HEK293T (cell line): ENCODE measurements at regions not wholly inside any gene's neighbourhood (a gene's known extent, or its start where the extent isn't known, plus 50 kb on each side); places are given as distances from the start of the nearest gene placed in this dataset.

Experiments
- CTCF ChIA-PET: fragments of 350-600 bp; formaldehyde crosslinking; extraction: SDS; loops from one replicate; lab custom pipeline; 2021; ENCODE audit warnings: antibody characterized with exemption, inconsistent platforms; lab: Yijun Ruan, JAX
- POLR2A ChIA-PET: fragments of 350-600 bp; formaldehyde crosslinking; extraction: SDS; loops from one replicate; lab custom pipeline; 2020; ENCODE audit warnings: antibody characterized with exemption, inconsistent platforms; lab: Yijun Ruan, JAX
- DNase-seq: peaks from one replicate; pipeline ENCODE4 v3.0.0; 2012; ENCODE audit warnings: mixed read lengths; ENCODE audit errors: extremely low spot score
- ARNT ChIP-seq: fragments of 450-650 bp; IDR thresholded peaks from 2 replicates; pipeline ENCODE4 v1.6.1; 2017; ENCODE audit warnings: mild to moderate bottlenecking
- BHLHE40 ChIP-seq: fragments of 450-650 bp; IDR thresholded peaks from 2 replicates; pipeline ENCODE4 v1.6.1; 2016; ENCODE audit warnings: mild to moderate bottlenecking, moderate library complexity, borderline replicate concordance
- CTBP1 ChIP-seq: fragments of 450-650 bp; IDR thresholded peaks from 2 replicates; pipeline ENCODE4 v1.6.1; 2016; ENCODE audit warnings: borderline replicate concordance
- ELF4 ChIP-seq: fragments of 450-650 bp; IDR thresholded peaks from 2 replicates; pipeline ENCODE4 v1.6.1; 2017; ENCODE audit warnings: antibody characterized with exemption
- FOXA1 ChIP-seq: fragments of 450-650 bp; IDR thresholded peaks from 2 replicates; pipeline ENCODE4 v1.6.1; 2016; ENCODE audit warnings: mild to moderate bottlenecking
- FOXK2 ChIP-seq: fragments of 450-650 bp; IDR thresholded peaks from 2 replicates; pipeline ENCODE4 v1.6.1; 2016; ENCODE audit warnings: mild to moderate bottlenecking
- FOXM1 ChIP-seq: fragments of 450-650 bp; IDR thresholded peaks from 2 replicates; pipeline ENCODE4 v1.6.1; 2017; ENCODE audit warnings: mild to moderate bottlenecking, borderline replicate concordance
- HDGF ChIP-seq: fragments of 450-650 bp; IDR thresholded peaks from 2 replicates; pipeline ENCODE4 v1.6.1; 2017; ENCODE audit warnings: antibody characterized with exemption, borderline replicate concordance
- L3MBTL2 ChIP-seq: fragments of 450-650 bp; conservative IDR thresholded peaks from 2 replicates; pipeline ENCODE4 v1.6.1; 2016; ENCODE audit warnings: mild to moderate bottlenecking
- LEF1 ChIP-seq: fragments of 450-650 bp; IDR thresholded peaks from 2 replicates; pipeline ENCODE4 v1.6.1; 2017; ENCODE audit warnings: mild to moderate bottlenecking, borderline replicate concordance
- NFRKB ChIP-seq: fragments of 450-650 bp; IDR thresholded peaks from 2 replicates; pipeline ENCODE4 v1.6.1; 2016; ENCODE audit warnings: mild to moderate bottlenecking, moderate library complexity
- SP1 ChIP-seq: fragments of 450-650 bp; IDR thresholded peaks from 2 replicates; pipeline ENCODE4 v1.6.1; 2017
- SUZ12 ChIP-seq: fragments of 450-650 bp; IDR thresholded peaks from 2 replicates; pipeline ENCODE4 v1.6.1; 2016; ENCODE audit warnings: mild to moderate bottlenecking
- TARDBP ChIP-seq: fragments of 450-650 bp; IDR thresholded peaks from 2 replicates; pipeline ENCODE4 v1.6.1; 2016
- ZNF384 ChIP-seq: fragments of 450-650 bp; IDR thresholded peaks from 2 replicates; pipeline ENCODE4 v1.6.1; 2016
- TF ChIP-seq, protein P1 (sequence below): fragments of 450-650 bp; IDR thresholded peaks from 2 replicates; pipeline ENCODE4 v1.6.1; 2016

DNA sequence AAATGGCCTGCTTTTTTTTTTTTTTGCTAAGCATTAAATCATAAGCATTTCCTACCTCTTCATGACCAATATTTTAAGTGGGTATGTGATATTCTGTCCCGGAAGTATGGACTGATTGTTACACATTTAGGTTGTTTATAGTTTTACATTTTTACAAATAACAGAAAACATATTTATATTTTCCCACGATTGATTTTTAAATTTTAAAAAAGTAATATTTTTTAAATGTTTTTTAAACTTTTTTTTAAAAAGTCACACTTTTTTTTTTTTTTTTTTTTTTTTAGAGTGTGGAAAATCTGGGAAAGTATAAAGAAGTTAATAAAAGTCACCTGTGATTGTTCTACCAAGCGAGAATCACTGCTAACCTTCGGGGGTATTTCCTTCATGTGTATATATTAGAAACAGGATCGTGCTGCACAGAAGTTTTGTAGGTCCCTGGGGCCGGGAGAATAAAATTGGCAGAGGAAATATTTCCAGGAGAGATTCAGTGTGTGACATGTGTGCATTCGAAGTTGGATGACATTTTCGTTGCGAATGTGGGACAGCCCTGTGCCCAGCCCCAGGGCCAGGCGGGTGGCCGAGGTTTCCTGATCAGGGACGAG is 173.1 kb downstream of the CDC5L start:
- DNase-seq, result peak; percentile 23
- TF ChIP-seq CTBP1 (no peak; the same call in 1 of the 2 replicates), ZNF384 (no peak), FOXK2 (no peak), TARDBP (no peak), NFRKB (no peak), SP1 (no peak), BHLHE40 (no peak), L3MBTL2 (peak; percentile 33; the same call in 1 of the 2 replicates), HDGF (no peak), FOXA1 (no peak), ARNT (peak; percentile 48; the same call in 1 of the 2 replicates), ELF4 (no peak)
- TF ChIP-seq, protein P1, sequence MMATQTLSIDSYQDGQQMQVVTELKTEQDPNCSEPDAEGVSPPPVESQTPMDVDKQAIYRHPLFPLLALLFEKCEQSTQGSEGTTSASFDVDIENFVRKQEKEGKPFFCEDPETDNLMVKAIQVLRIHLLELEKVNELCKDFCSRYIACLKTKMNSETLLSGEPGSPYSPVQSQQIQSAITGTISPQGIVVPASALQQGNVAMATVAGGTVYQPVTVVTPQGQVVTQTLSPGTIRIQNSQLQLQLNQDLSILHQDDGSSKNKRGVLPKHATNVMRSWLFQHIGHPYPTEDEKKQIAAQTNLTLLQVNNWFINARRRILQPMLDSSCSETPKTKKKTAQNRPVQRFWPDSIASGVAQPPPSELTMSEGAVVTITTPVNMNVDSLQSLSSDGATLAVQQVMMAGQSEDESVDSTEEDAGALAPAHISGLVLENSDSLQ, result no peak
- ChIA-PET CTCF (interaction anchor here (0.9 to 1.1 kb wide), 2 partner anchors 20 to 85 kb away, joined by 3 to 4 read pairs; no protein-coding TSS in a partner anchor), POLR2A (interaction anchor here (0.9 kb wide), 1 partner anchor 10 kb away, joined by 3 read pairs; no protein-coding TSS in a partner anchor)

DNA sequence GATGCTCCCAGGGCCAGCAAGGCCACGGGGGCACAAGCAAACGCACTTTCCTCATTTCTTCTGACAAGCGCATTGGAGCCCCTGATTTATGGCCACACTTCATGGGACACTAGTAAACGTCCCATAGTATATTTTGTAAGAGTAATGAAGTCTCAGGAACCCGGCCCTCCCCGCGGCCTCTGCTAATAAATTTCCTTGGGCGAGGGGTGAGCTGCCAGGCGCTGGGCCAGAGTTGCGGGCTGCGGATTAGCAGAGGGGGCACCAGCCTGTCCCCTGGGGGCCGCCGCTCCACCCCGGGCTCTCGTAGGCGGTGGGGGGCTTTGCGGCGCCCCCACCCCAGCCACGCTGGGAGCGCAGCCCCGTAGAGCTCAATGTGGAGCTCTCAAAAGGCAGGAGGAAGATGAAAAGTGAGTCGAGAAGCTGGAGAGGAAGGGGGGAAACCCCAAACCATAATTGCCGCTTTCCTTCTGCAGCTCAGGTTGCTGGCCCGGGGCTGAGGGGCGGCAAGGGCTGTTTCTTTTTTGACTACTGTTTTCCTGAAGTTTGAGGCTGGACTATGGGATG is 173.6 kb downstream of the CDC5L start:
- TF ChIP-seq FOXM1 (no peak), LEF1 (no peak; the same call in 1 of the 2 replicates), ZNF384 (no peak), CTBP1 (0 out of 2 replicates have a peak, but pooled peaks have one; percentile 75)
- TF ChIP-seq, protein P1, result peak; percentile 95
- ChIA-PET POLR2A (interaction anchor here (0.9 kb wide), 1 partner anchor 10 kb away, joined by 3 read pairs; no protein-coding TSS in a partner anchor), CTCF (interaction anchor here (0.6 to 1.2 kb wide), 4 partner anchors 16 to 91 kb away, joined by 3 to 7 read pairs (median 3); no protein-coding TSS in a partner anchor)
- peak; percentile 49 for DNase-seq

DNA sequence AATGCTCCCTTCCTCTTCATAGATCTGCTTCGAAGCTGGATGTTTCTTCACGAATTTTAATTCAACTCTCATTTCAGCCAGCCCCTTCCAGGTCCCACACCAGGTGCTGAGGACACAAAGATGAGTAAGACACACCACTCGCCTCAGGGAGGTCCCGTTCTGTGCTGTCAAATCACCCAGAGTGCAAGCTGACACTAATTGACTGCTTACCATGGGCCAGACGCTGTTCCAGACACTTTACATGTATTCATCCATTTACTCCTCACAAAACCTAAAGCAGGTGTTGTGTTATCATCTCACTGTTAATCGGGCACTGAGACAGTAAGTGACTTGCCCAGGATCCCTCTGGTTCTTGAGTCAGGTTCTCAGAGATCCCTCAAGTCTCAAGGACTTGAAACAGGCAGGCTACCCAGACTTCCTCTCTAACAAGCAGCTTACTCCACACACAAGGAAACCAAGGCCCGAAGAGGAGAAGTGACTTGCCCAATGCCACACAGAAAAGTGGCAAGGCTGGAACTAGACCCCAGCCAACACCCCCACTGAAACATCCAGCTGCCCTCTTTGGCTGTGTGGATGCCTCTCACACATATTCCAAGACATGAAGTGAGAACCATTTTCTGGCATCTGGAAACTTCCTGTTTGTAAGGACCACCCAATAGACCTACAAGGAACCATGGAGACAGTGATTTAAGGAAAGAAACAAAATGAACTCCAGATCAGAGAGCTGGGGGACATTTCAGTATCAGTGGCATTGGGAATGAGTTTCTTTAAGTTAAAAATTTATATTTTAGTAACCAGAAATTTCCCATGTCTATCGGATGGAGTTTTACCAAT is 174.5 kb downstream of the CDC5L start:
- POLR2A ChIA-PET, result interaction anchor here (0.9 kb wide), 1 partner anchor 9 kb away, joined by 3 read pairs; no protein-coding TSS in a partner anchor
- DNase-seq, result no peak
- TF ChIP-seq, protein P1, result 0 out of 2 replicates have a peak, but pooled peaks have one; percentile 7
- no peak for TF ChIP-seq LEF1
- CTCF ChIA-PET, result interaction anchor here (0.9 to 1.2 kb wide), 3 partner anchors 21 to 92 kb away, joined by 3 to 7 read pairs (median 3); no protein-coding TSS in a partner anchor

DNA sequence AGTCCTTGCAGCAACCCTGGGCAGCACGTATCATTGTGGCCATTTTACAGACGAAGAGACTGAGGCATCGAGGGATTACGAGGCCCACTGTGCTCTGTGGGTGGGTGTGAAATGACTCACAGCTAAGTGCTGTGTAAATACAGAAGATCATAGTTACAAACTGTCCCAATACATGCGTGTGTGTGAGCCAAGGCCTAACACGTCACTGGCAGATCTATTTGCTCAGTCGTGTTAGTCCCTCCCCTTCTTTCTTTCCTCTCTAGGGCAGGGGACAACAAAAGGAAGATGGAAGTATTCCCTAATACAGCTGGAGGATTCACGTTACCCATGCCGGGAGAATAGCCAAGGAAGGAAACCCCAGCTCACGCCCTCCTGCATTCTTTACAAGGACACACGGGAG is 175.9 kb downstream of the CDC5L start:
- ChIA-PET CTCF (no interaction called here), POLR2A (no interaction called here)
- DNase-seq, result no peak
- TF ChIP-seq, protein P1, result no peak
- TF ChIP-seq HDGF, result no peak
- TF ChIP-seq SUZ12, result no peak
- TF ChIP-seq NFRKB, result no peak
- no peak for TF ChIP-seq SP1
- TF ChIP-seq FOXM1, result no peak
- no peak for TF ChIP-seq ZNF384
- no peak for TF ChIP-seq ARNT
- no peak for TF ChIP-seq FOXA1

DNA sequence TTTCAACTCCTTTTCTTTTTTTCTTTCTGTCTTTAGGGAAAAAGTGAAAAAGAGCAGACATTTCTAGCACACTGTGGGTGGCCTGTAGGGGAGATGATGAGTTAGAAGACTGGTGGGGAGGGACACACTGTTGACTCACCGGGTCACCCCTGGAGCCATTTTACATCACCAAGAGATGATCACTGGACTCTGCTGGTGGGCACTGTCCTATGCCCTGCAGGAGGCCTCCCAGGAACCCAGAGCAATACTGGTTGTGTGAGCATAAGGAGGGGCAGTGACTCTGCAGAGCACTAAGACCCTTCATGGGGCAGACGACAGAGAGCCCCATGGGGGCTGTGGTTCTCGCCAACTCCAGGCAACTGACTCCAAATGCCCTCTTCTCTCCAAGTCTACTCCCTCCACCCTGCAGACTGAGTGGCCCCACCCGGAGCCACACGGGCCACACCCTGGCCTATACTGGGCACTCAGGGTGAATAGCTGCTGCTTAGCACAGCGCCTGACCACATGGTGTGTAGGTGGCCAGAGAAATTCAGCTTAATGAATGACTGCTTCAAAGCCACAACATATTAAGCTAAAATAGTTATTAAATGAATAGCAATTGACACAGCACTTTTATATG is 177.5 kb downstream of the CDC5L start:
- no peak for TF ChIP-seq TARDBP
- TF ChIP-seq FOXA1, result no peak
- TF ChIP-seq HDGF, result no peak
- ChIA-PET POLR2A (no interaction called here), CTCF (no interaction called here)
- no peak for DNase-seq
